WTC11 (cell line): ENCODE measurements at regions not wholly inside any gene's neighbourhood (a gene's known extent, or its start where the extent isn't known, plus 50 kb on each side); places are given as distances from the start of the nearest gene placed in this dataset.

Experiments
- ATAC-seq: fragments of 200-7000 bp; cut with Tn5 transposase; 2 replicates; pipeline ENCODE4 v1.10.0; 2021; ENCODE audit warnings: mild to moderate bottlenecking, moderate library complexity
- CTCF ChIA-PET: fragments of 300-600 bp; sonication (Branson Sonifier 250); formaldehyde crosslinking; loops from one replicate; lab custom pipeline; 2021; ENCODE audit warnings: antibody characterized with exemption; lab: Charles Lee
- POLR2A ChIA-PET: fragments of 350-600 bp; sonication (Branson Sonifier 250); formaldehyde crosslinking; loops from one replicate; lab custom pipeline; 2021; ENCODE audit warnings: antibody characterized with exemption; lab: Charles Lee
- DNase-seq: peaks from one replicate; pipeline ENCODE4 v3.0.0; 2021; ENCODE audit warnings: low spot score
- H3K27ac Mint-ChIP-seq: 2 replicates; pipeline ENCODE4 v1.8.0; 2021; ENCODE audit warnings: mixed read lengths
- H3K27me3 Mint-ChIP-seq: 2 replicates; pipeline ENCODE4 v1.8.0; 2021; ENCODE audit warnings: low read depth, mild to moderate bottlenecking, moderate library complexity, mixed read lengths
- H3K36me3 Mint-ChIP-seq: 2 replicates; pipeline ENCODE4 v1.8.0; 2021; ENCODE audit warnings: mixed read lengths
- H3K4me1 Mint-ChIP-seq: 2 replicates; pipeline ENCODE4 v1.8.0; 2022; ENCODE audit warnings: mixed read lengths
- H3K4me3 Mint-ChIP-seq: 2 replicates; pipeline ENCODE4 v1.8.0; 2021; ENCODE audit warnings: mild to moderate bottlenecking, moderate library complexity, mixed read lengths
- H3K9me3 Mint-ChIP-seq: 2 replicates; pipeline ENCODE4 v1.8.0; 2021; ENCODE audit warnings: mixed read lengths
- ATF1 ChIP-seq: sonication (generic); formaldehyde crosslinking; IDR thresholded peaks from 2 replicates; pipeline ENCODE4 v1.8.1; 2023; ENCODE audit warnings: mild to moderate bottlenecking, moderate library complexity, missing genetic modification reagents
- CBFB ChIP-seq: sonication (generic); formaldehyde crosslinking; IDR thresholded peaks from 2 replicates; pipeline ENCODE4 v1.8.1; 2022; ENCODE audit warnings: mild to moderate bottlenecking, low read depth, missing genetic modification reagents
- CDX4 ChIP-seq: fragments of 250-450 bp; sonication (Bioruptor Pico); IDR thresholded peaks from 2 replicates; pipeline ENCODE4 v1.9.0; 2021; ENCODE audit warnings: moderate library complexity, mild to moderate bottlenecking, inconsistent platforms, borderline replicate concordance
- CREB1 ChIP-seq: sonication (generic); formaldehyde crosslinking; IDR thresholded peaks from 2 replicates; pipeline ENCODE4 v1.8.0; 2023; ENCODE audit warnings: mild to moderate bottlenecking, missing genetic modification reagents
- CTCF ChIP-seq: fragments of 200-600 bp; IDR thresholded peaks from 2 replicates; pipeline ENCODE4 v1.8.0; 2022; ENCODE audit warnings: antibody characterized with exemption
- ETV6 ChIP-seq: sonication (generic); formaldehyde crosslinking; IDR thresholded peaks from 2 replicates; pipeline ENCODE4 v1.8.1; 2022; ENCODE audit warnings: mild to moderate bottlenecking, missing genetic modification reagents
- FOXJ3 ChIP-seq: sonication (generic); formaldehyde crosslinking; IDR thresholded peaks from 2 replicates; pipeline ENCODE4 v1.9.0; 2021; ENCODE audit warnings: missing genetic modification reagents, mild to moderate bottlenecking, borderline replicate concordance
- GABPB1 ChIP-seq: sonication (generic); formaldehyde crosslinking; IDR thresholded peaks from 2 replicates; pipeline ENCODE4 v1.8.1; 2023; ENCODE audit warnings: mild to moderate bottlenecking, missing genetic modification reagents
- GTF2I ChIP-seq: fragments of 250-450 bp; sonication (Bioruptor Pico); conservative IDR thresholded peaks from 2 replicates; pipeline ENCODE4 v1.4.0; 2021; ENCODE audit warnings: mild to moderate bottlenecking
- JAZF1 ChIP-seq: fragments of 250-450 bp; sonication (Bioruptor Pico); IDR thresholded peaks from 2 replicates; pipeline ENCODE4 v1.9.0; 2021; ENCODE audit warnings: moderate library complexity, mild to moderate bottlenecking, inconsistent platforms
- KAT7 ChIP-seq: sonication (generic); formaldehyde crosslinking; IDR thresholded peaks from 2 replicates; pipeline ENCODE4 v1.8.1; 2023; ENCODE audit warnings: missing genetic modification reagents, mild to moderate bottlenecking, borderline replicate concordance
- MAX ChIP-seq: sonication (generic); formaldehyde crosslinking; IDR thresholded peaks from 2 replicates; pipeline ENCODE4 v1.8.0; 2022; ENCODE audit warnings: mild to moderate bottlenecking, missing genetic modification reagents
- MYBL2 ChIP-seq: sonication (generic); formaldehyde crosslinking; IDR thresholded peaks from 2 replicates; pipeline ENCODE4 v1.8.1; 2023; ENCODE audit warnings: mild to moderate bottlenecking, moderate library complexity, missing genetic modification reagents
- NFE2L1 ChIP-seq: sonication (generic); formaldehyde crosslinking; IDR thresholded peaks from 2 replicates; pipeline ENCODE4 v1.8.1; 2023; ENCODE audit warnings: missing genetic modification reagents
- NR2C2 ChIP-seq: sonication (generic); formaldehyde crosslinking; IDR thresholded peaks from 2 replicates; pipeline ENCODE4 v1.8.0; 2022; ENCODE audit warnings: mild to moderate bottlenecking, missing genetic modification reagents
- NR3C1 ChIP-seq: sonication (generic); formaldehyde crosslinking; conservative IDR thresholded peaks from 2 replicates; pipeline ENCODE4 v1.8.1; 2023; ENCODE audit warnings: low read depth, mild to moderate bottlenecking, missing genetic modification reagents
- PRRX2 ChIP-seq: fragments of 250-450 bp; sonication (Bioruptor Pico); IDR thresholded peaks from 2 replicates; pipeline ENCODE4 v1.8.0; 2021; ENCODE audit warnings: mild to moderate bottlenecking
- RELA ChIP-seq: sonication (generic); formaldehyde crosslinking; IDR thresholded peaks from 2 replicates; pipeline ENCODE4 v1.8.1; 2022; ENCODE audit warnings: missing genetic modification reagents, mild to moderate bottlenecking, borderline replicate concordance
- SMAD3 ChIP-seq: sonication (generic); formaldehyde crosslinking; IDR thresholded peaks from 2 replicates; pipeline ENCODE4 v1.8.0; 2022; ENCODE audit warnings: missing genetic modification reagents, mild to moderate bottlenecking, borderline replicate concordance
- USF1 ChIP-seq: sonication (generic); formaldehyde crosslinking; IDR thresholded peaks from 2 replicates; pipeline ENCODE4 v1.8.0; 2022; ENCODE audit warnings: mild to moderate bottlenecking, missing genetic modification reagents
- ZNF121 ChIP-seq: sonication (generic); formaldehyde crosslinking; IDR thresholded peaks from 2 replicates; pipeline ENCODE4 v1.8.0; 2023; ENCODE audit warnings: missing genetic modification reagents
- ZNF232 ChIP-seq: sonication (generic); formaldehyde crosslinking; IDR thresholded peaks from 2 replicates; pipeline ENCODE4 v1.8.0; 2022; ENCODE audit warnings: mild to moderate bottlenecking, missing genetic modification reagents
- ZNF317 ChIP-seq: sonication (generic); formaldehyde crosslinking; IDR thresholded peaks from 2 replicates; pipeline ENCODE4 v1.8.1; 2023; ENCODE audit warnings: low read depth, mild to moderate bottlenecking, moderate library complexity, missing genetic modification reagents, borderline replicate concordance
- ZNF671 ChIP-seq: fragments of 250-450 bp; sonication (Bioruptor Pico); IDR thresholded peaks from 2 replicates; pipeline ENCODE4 v1.8.0; 2021; ENCODE audit warnings: mild to moderate bottlenecking
- TF ChIP-seq, protein P1 (sequence below): fragments of 250-450 bp; sonication (Bioruptor Pico); IDR thresholded peaks from 2 replicates; pipeline ENCODE4 v2.1.2; 2022; ENCODE audit warnings: mild to moderate bottlenecking, moderate library complexity
- TF ChIP-seq, protein P2 (sequence below): sonication (generic); formaldehyde crosslinking; IDR thresholded peaks from 2 replicates; pipeline ENCODE4 v1.8.0; 2023; ENCODE audit warnings: mild to moderate bottlenecking, missing genetic modification reagents
- TF ChIP-seq, protein P3 (sequence below): sonication (generic); formaldehyde crosslinking; IDR thresholded peaks from 2 replicates; pipeline ENCODE4 v1.8.1; 2023; ENCODE audit warnings: mild to moderate bottlenecking, missing genetic modification reagents, moderate library complexity

GRCh38 chr1:195908121-195908520, 700.1 kb downstream of the KCNT2 start:
- no peaks in the 10 kb centered on the region for H3K4me1 Mint-ChIP-seq
- no peak overlapping the region for H3K27ac Mint-ChIP-seq
- DNase-seq (no peak), ATAC-seq (no peak)
- no peaks in the 10 kb centered on the region for H3K9me3 Mint-ChIP-seq
- CTCF ChIA-PET: no interaction called here
- TF ChIP-seq FOXJ3 (no peak), GABPB1 (CRISPR knock-in tag) (no peak), ZNF317 (CRISPR knock-in tag) (no peak), JAZF1 (CRISPR knock-in tag) (no peak), CTCF (no peak), CREB1 (CRISPR knock-in tag) (no peak)
- POLR2A ChIA-PET: no interaction called here
- H3K4me3 Mint-ChIP-seq: no peak overlapping the region
- H3K27me3 Mint-ChIP-seq: no peaks in the 10 kb centered on the region
- no peaks in the 10 kb centered on the region for H3K36me3 Mint-ChIP-seq

- Mint-ChIP-seq H3K4me1 (peaks cover 3% of the 10 kb centered on the region; the same call in 1 of the 2 replicates), H3K27me3 (no peaks in the 10 kb centered on the region; the same call in 1 of the 2 replicates), H3K36me3 (no peaks in the 10 kb centered on the region), H3K9me3 (0 out of 2 replicates have a peak, but pooled peaks cover 3% of the 10 kb centered on the region), H3K4me3 (no peak overlapping the region), H3K27ac (no peak overlapping the region)
- POLR2A ChIA-PET: no interaction called here
- ATAC-seq: no peak
- DNase-seq: no peak
- no peak for TF ChIP-seq ATF1 (CRISPR knock-in tag)
- no peak for TF ChIP-seq MAX (CRISPR knock-in tag)
- TF ChIP-seq FOXJ3: no peak
- TF ChIP-seq CBFB (CRISPR knock-in tag): no peak
- TF ChIP-seq GTF2I: no peak
- TF ChIP-seq NR2C2 (CRISPR knock-in tag): no peak
- no peak for TF ChIP-seq KAT7 (CRISPR knock-in tag)
- no peak for TF ChIP-seq NR3C1 (CRISPR knock-in tag)
- TF ChIP-seq RELA (CRISPR knock-in tag): no peak
- TF ChIP-seq CDX4 (CRISPR knock-in tag): no peak
- TF ChIP-seq, protein P1, sequence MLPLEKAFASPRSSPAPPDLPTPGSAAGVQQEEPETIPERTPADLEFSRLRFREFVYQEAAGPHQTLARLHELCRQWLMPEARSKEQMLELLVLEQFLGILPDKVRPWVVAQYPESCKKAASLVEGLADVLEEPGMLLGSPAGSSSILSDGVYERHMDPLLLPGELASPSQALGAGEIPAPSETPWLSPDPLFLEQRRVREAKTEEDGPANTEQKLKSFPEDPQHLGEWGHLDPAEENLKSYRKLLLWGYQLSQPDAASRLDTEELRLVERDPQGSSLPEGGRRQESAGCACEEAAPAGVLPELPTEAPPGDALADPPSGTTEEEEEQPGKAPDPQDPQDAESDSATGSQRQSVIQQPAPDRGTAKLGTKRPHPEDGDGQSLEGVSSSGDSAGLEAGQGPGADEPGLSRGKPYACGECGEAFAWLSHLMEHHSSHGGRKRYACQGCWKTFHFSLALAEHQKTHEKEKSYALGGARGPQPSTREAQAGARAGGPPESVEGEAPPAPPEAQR: no peak
- TF ChIP-seq JAZF1 (CRISPR knock-in tag): no peak
- TF ChIP-seq ZNF232 (CRISPR knock-in tag): no peak
- TF ChIP-seq, all 79 proteins: peak for 0
- CTCF ChIA-PET: interaction anchor here (1.7 kb wide), 1 partner anchor 17 kb away, joined by 9 read pairs; no protein-coding TSS in a partner anchor
Measured at GRCh38 chr1:195903203-195903602, 705.0 kb downstream of the KCNT2 start.

DNA sequence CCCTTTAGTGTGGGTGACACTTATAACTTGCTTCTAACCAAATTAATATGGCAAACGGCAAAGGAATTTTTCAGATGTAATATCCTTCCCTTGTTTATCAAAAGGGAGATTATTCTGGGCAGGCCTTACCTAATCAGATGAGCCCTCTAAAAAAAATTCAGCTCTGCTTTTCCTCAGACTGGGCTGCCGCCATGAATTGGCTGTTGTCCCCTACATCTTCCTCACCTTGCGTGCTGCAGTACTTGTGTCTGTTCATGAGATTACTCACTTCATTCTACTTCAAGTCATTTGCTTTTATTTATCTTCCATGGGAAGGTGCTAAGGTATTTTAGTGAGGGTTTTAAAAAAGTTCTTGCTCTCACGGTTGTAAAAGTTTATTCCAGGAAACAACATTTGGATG, 705.5 kb downstream of the KCNT2 start:
- ATAC-seq (no peak), DNase-seq (no peak)
- ChIA-PET POLR2A (no interaction called here), CTCF (interaction anchor here (1.7 kb wide), 1 partner anchor 17 kb away, joined by 9 read pairs; no protein-coding TSS in a partner anchor)
- no peaks in the 10 kb centered on the region; the same call in 1 of the 2 replicates for H3K27me3 Mint-ChIP-seq
- no peak overlapping the region for H3K4me3 Mint-ChIP-seq
- 0 out of 2 replicates have a peak, but pooled peaks cover 3% of the 10 kb centered on the region for H3K9me3 Mint-ChIP-seq
- no peaks in the 10 kb centered on the region for H3K36me3 Mint-ChIP-seq
- peaks cover 5% of the 10 kb centered on the region; the same call in 1 of the 2 replicates for H3K4me1 Mint-ChIP-seq
- no peak overlapping the region for H3K27ac Mint-ChIP-seq
- TF ChIP-seq SMAD3 (CRISPR knock-in tag) (no peak), PRRX2 (CRISPR knock-in tag) (no peak), ZNF671 (no peak), ETV6 (CRISPR knock-in tag) (no peak), NFE2L1 (CRISPR knock-in tag) (no peak), ZNF232 (CRISPR knock-in tag) (no peak), MYBL2 (no peak), USF1 (no peak), ZNF121 (no peak)
- TF ChIP-seq, protein P2, sequence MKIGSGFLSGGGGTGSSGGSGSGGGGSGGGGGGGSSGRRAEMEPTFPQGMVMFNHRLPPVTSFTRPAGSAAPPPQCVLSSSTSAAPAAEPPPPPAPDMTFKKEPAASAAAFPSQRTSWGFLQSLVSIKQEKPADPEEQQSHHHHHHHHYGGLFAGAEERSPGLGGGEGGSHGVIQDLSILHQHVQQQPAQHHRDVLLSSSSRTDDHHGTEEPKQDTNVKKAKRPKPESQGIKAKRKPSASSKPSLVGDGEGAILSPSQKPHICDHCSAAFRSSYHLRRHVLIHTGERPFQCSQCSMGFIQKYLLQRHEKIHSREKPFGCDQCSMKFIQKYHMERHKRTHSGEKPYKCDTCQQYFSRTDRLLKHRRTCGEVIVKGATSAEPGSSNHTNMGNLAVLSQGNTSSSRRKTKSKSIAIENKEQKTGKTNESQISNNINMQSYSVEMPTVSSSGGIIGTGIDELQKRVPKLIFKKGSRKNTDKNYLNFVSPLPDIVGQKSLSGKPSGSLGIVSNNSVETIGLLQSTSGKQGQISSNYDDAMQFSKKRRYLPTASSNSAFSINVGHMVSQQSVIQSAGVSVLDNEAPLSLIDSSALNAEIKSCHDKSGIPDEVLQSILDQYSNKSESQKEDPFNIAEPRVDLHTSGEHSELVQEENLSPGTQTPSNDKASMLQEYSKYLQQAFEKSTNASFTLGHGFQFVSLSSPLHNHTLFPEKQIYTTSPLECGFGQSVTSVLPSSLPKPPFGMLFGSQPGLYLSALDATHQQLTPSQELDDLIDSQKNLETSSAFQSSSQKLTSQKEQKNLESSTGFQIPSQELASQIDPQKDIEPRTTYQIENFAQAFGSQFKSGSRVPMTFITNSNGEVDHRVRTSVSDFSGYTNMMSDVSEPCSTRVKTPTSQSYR (CRISPR knock-in tag): no peak
- TF ChIP-seq, protein P3, sequence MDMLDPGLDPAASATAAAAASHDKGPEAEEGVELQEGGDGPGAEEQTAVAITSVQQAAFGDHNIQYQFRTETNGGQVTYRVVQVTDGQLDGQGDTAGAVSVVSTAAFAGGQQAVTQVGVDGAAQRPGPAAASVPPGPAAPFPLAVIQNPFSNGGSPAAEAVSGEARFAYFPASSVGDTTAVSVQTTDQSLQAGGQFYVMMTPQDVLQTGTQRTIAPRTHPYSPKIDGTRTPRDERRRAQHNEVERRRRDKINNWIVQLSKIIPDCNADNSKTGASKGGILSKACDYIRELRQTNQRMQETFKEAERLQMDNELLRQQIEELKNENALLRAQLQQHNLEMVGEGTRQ (CRISPR knock-in tag): no peak
